Mesenchymal stem cell (in vitro differentiated cells and primary cell): ENCODE measurements at regions not wholly inside any gene's neighbourhood (a gene's known extent, or its start where the extent isn't known, plus 50 kb on each side); places are given as distances from the start of the nearest gene placed in this dataset.

ENCODE experiments used
- DNase-seq: peaks from one replicate; pipeline ENCODE4 v3.0.0-alpha.2; 2013
- H2AFZ ChIP-seq: one replicate; pipeline ENCODE4 v1.6.1; 2013; ENCODE audit warnings: low read depth, mild to moderate bottlenecking, control low read depth, inconsistent platforms, low read length, moderate library complexity
- H2AK5ac ChIP-seq: 2 replicates; pipeline ENCODE4 v1.6.1; 2013; ENCODE audit warnings: low read length, moderate library complexity, mild to moderate bottlenecking, inconsistent platforms; ENCODE audit not compliant: severe bottlenecking
- H2BK120ac ChIP-seq: one replicate; pipeline ENCODE4 v1.6.1; 2013; ENCODE audit warnings: low read depth, mild to moderate bottlenecking, inconsistent platforms, low read length, moderate library complexity
- H2BK12ac ChIP-seq, 2 experiments: one replicate each; pipeline ENCODE4 v1.6.1; 2013; ENCODE audit warnings: inconsistent platforms in 2 of 2, low read length in 2 of 2, mild to moderate bottlenecking in 2 of 2, moderate library complexity in 2 of 2, control low read depth in 1 of 2
- H2BK15ac ChIP-seq: one replicate; pipeline ENCODE4 v1.6.1; 2013; ENCODE audit warnings: mild to moderate bottlenecking, low read depth, inconsistent platforms; ENCODE audit not compliant: poor library complexity, severe bottlenecking
- H2BK5ac ChIP-seq: 2 replicates; pipeline ENCODE4 v1.6.1; 2013; ENCODE audit warnings: low read depth, mild to moderate bottlenecking, low read length, control low read depth, inconsistent platforms; ENCODE audit not compliant: poor library complexity, severe bottlenecking
- H3K14ac ChIP-seq, 2 experiments: one replicate each; pipeline ENCODE4 v1.6.1; 2013; ENCODE audit warnings: inconsistent platforms in 2 of 2, low read length in 2 of 2, control low read depth in 1 of 2, mild to moderate bottlenecking in 1 of 2, moderate library complexity in 1 of 2
- H3K18ac ChIP-seq, 2 experiments: one replicate each; pipeline ENCODE4 v1.6.1; 2013; ENCODE audit warnings: inconsistent platforms in 2 of 2, low read length in 2 of 2, control low read depth in 1 of 2, low read depth in 1 of 2, mild to moderate bottlenecking in 1 of 2
- H3K23ac ChIP-seq, 2 experiments: one replicate each; pipeline ENCODE4 v1.6.1; 2013; ENCODE audit warnings: inconsistent platforms in 2 of 2, low read length in 2 of 2, mild to moderate bottlenecking in 2 of 2, moderate library complexity in 2 of 2, control low read depth in 1 of 2
- H3K27ac ChIP-seq: 2 replicates; pipeline ENCODE4 v1.5.1; 2013; ENCODE audit warnings: mild to moderate bottlenecking, moderate library complexity, low read length, control low read depth, inconsistent platforms; ENCODE audit not compliant: poor library complexity, severe bottlenecking
- H3K27me3 ChIP-seq, 2 experiments: 2 replicates each; pipeline versions ENCODE4 v1.6.1 to v1.7.0; 2013; ENCODE audit warnings: low read length in 2 of 2, mild to moderate bottlenecking in 2 of 2, moderate library complexity in 2 of 2, control low read depth in 1 of 2, inconsistent platforms in 1 of 2; ENCODE audit not compliant: control insufficient read depth in 1 of 2, insufficient read depth in 1 of 2
- H3K36me3 ChIP-seq, 2 experiments: 2 replicates each; pipeline versions ENCODE4 v1.6.1 to v1.7.0; 2013; ENCODE audit warnings: low read length in 2 of 2, control low read depth in 1 of 2, inconsistent platforms in 1 of 2, low read depth in 1 of 2, mild to moderate bottlenecking in 1 of 2; ENCODE audit not compliant: insufficient read depth in 2 of 2, control insufficient read depth in 1 of 2
- H3K4ac ChIP-seq, 2 experiments: one replicate each; pipeline ENCODE4 v1.6.1; 2013; ENCODE audit warnings: inconsistent platforms in 2 of 2, low read length in 2 of 2, mild to moderate bottlenecking in 2 of 2, moderate library complexity in 2 of 2, control low read depth in 1 of 2, low read depth in 1 of 2
- H3K4me1 ChIP-seq: 2 replicates; pipeline ENCODE4 v1.6.1; 2013; ENCODE audit warnings: low read depth, low read length, control low read depth; ENCODE audit not compliant: control insufficient read depth, insufficient read depth
- H3K4me2 ChIP-seq: 2 replicates; pipeline ENCODE4 v1.6.1; 2013; ENCODE audit warnings: low read length, mild to moderate bottlenecking, inconsistent platforms; ENCODE audit not compliant: poor library complexity, severe bottlenecking
- H3K4me3 ChIP-seq, 2 experiments: 2 replicates each; pipeline versions ENCODE4 v1.5.1 to v1.7.0; 2013; ENCODE audit warnings: low read length in 2 of 2, mild to moderate bottlenecking in 2 of 2, control low read depth in 1 of 2, low read depth in 1 of 2; ENCODE audit not compliant: insufficient read depth in 1 of 2
- H3K79me1 ChIP-seq: replicated peaks from 2 replicates; pipeline ENCODE4 v1.6.1; 2013; ENCODE audit warnings: mild to moderate bottlenecking, control low read depth, low read length, inconsistent platforms; ENCODE audit not compliant: poor library complexity, severe bottlenecking
- H3K9ac ChIP-seq: 2 replicates; pipeline ENCODE4 v1.7.0; 2013; ENCODE audit warnings: mild to moderate bottlenecking, low read length, moderate library complexity
- H3K9me3 ChIP-seq: 2 replicates; pipeline ENCODE4 v1.7.0; 2013; ENCODE audit warnings: mild to moderate bottlenecking, low read length; ENCODE audit not compliant: control insufficient read depth
- H4K8ac ChIP-seq: one replicate; pipeline ENCODE4 v1.6.1; 2013; ENCODE audit warnings: inconsistent platforms, mild to moderate bottlenecking, low read length, moderate library complexity
- H4K91ac ChIP-seq: one replicate; pipeline ENCODE4 v1.6.1; 2013; ENCODE audit warnings: mild to moderate bottlenecking, low read length, inconsistent platforms
- WGBS: methylation state at CpG from one replicate; pipeline ENCODE4 v1.1.7; 2013; ENCODE audit warnings: mixed read lengths; 5-methylcytosine and 5-hydroxymethylcytosine counted together

DNA sequence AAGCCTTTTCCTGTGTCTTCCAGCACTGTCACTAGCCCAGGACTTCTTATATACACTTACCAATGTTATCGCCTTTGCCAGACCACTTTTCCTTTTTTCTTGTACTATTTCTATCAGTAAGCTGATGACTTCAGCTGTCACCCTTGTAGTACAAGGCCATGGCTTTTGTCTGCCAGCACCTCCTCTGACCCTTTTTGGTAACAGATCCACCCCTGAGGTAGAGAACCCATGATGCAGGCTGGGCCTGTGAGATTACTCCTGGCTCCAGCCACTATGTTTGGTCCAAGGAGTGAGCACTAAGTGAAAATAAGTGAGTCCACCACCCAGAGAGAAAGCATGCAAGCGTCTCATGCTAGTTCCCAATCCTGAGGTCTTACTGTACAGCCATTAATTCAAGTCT is 406.7 kb downstream of the MLLT3 start:
- no peak overlapping the region for H3K4ac ChIP-seq

DNA sequence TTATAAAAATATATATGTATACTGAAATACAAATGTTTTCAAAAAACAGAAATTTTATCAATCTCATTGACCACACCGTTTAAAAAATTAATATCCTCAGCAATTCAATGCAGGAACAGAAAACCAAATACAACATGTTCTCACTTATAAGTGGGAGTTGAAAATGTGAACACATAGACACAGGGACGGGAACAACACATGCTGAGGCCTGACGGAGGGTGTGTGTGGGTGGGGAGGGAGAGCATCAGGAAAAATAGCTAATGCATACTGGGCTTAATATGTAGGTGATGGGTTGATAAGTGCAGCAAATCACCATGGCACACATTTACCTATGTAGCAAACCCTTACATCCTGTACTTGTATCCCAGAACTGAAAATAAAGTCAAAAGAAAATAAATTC is 409.5 kb downstream of the MLLT3 start:
- Histone ChIP-seq H3K18ac (no peak overlapping the region), H2BK120ac (no peak overlapping the region), H3K9ac (no peak overlapping the region), H3K36me3 (no peaks in the 10 kb centered on the region), H3K27me3 (no peaks in the 10 kb centered on the region), H3K4me2 (no peak overlapping the region), H3K9me3 (no peaks in the 10 kb centered on the region), H4K8ac (no peak overlapping the region), H3K23ac (no peak overlapping the region), H3K14ac (no peak overlapping the region), H2BK12ac (no peak overlapping the region), H4K91ac (no peak overlapping the region), H3K4me1 (no peaks in the 10 kb centered on the region), H3K4ac (no peak overlapping the region), H3K4me3 (no peak overlapping the region), H2AK5ac (no peak overlapping the region), H2BK5ac (no peak overlapping the region), H2AFZ (no peak overlapping the region), H3K79me1 (no peaks in the 10 kb centered on the region), H2BK15ac (no peak overlapping the region), H3K27ac (no peak overlapping the region)
- WGBS, result 89% methylated on average over 2 of the region's 3 CpGs
- no peak for DNase-seq

More for the DNA sequence above, 406.7 kb downstream of the MLLT3 start:
- no peak overlapping the region for H4K8ac ChIP-seq
- H3K4me3 ChIP-seq, result no peak overlapping the region
- no peak overlapping the region for H4K91ac ChIP-seq
- H2AFZ ChIP-seq, result no peak overlapping the region
- no peak overlapping the region for H3K18ac ChIP-seq
- no peak overlapping the region for H3K27ac ChIP-seq
- no peak overlapping the region for H2BK15ac ChIP-seq
- H2BK120ac ChIP-seq, result no peak overlapping the region
- no peaks in the 10 kb centered on the region for H3K27me3 ChIP-seq
- no peaks in the 10 kb centered on the region for H3K36me3 ChIP-seq
- H2AK5ac ChIP-seq, result no peak overlapping the region
- no peaks in the 10 kb centered on the region for H3K79me1 ChIP-seq
- H2BK12ac ChIP-seq, result no peak overlapping the region
- H3K9me3 ChIP-seq, result no peaks in the 10 kb centered on the region
- WGBS, result 95% methylated on average over 2 of the region's 2 CpGs
- no peak for DNase-seq
- no peak overlapping the region for H3K4me2 ChIP-seq
- no peak overlapping the region for H3K9ac ChIP-seq
- no peak overlapping the region for H2BK5ac ChIP-seq
- no peaks in the 10 kb centered on the region for H3K4me1 ChIP-seq
- no peak overlapping the region for H3K23ac ChIP-seq
- peak overlapping the region in 1 of 2 experiments; percentile 27 for H3K14ac ChIP-seq

DNA sequence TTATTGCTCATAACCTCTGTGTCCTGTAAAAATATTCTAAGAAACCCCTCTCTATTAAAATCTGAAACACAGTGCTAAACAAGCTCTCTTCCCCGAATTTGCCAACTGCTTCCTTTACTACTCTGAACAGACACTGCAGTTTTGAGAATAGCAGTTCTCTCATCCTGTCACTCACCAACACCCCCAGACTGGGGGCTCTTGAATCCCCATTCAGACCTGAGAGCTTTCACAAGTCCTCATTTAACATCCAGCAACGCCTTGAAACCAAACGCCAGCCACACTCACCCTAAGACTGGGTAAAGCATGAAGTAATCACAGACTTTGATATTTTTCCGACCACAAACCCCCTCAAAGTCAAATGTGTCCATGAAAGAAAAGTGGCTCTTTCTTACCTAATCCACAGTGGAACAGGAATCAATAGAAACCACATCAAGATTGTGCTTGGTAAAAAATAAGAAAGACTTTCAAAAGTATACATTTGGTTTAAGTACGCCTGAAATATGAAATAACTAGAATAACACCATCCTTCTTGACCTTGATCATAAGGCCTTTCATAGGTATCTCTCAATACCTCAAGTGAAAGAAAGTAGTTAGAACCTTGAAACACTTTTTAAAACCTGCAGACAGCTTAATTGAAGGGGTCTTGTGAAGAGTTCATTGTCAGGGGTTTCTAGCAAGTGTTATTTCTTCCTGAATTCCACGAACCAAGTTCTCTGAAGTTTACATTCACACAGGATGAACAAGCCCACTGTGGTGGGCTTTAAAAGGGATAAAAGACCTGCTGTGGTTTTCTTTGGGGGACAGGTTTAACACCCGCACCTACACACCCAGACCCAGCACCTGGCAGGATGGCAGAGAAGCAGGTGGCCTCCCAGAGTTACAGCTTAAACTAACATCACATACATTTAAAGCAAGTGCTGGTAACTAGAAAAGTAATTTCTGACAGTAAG is 412.6 kb downstream of the MLLT3 start:
- Histone ChIP-seq H2BK120ac (no peak overlapping the region), H2BK12ac (no peak overlapping the region), H3K4ac (no peak overlapping the region), H4K8ac (no peak overlapping the region), H3K36me3 (no peaks in the 10 kb centered on the region), H3K27ac (no peak overlapping the region), H3K23ac (no peak overlapping the region), H2AK5ac (no peak overlapping the region), H2BK15ac (no peak overlapping the region), H3K4me1 (no peaks in the 10 kb centered on the region), H3K14ac (no peak overlapping the region), H3K4me2 (no peak overlapping the region), H3K79me1 (no peaks in the 10 kb centered on the region), H4K91ac (no peak overlapping the region), H2BK5ac (no peak overlapping the region), H3K4me3 (no peak overlapping the region), H3K9ac (no peak overlapping the region), H3K9me3 (no peaks in the 10 kb centered on the region), H3K27me3 (no peaks in the 10 kb centered on the region), H2AFZ (no peak overlapping the region), H3K18ac (no peak overlapping the region)
- DNase-seq, result no peak
- WGBS, result 71% methylated on average over 5 of the region's 7 CpGs

DNA sequence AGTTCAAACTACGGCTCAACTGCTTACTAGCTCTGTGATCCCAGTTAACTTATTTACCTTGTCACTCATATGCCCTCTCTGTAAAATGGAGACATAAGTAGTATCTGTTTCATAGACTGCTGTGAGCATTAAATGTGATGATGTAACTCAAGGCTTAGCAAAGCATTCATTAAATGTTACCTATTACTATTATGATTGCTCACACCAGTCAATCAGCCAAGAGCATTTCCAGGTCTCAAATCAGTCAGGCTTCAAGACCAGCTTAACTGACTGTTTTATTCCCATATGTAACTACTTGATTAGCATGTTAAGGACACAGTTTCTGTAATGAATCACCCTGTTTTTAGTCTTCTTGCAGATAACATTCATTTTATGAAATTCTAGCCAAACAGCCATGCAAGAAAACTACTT is 413.3 kb downstream of the MLLT3 start:
- Histone ChIP-seq H3K18ac (no peak overlapping the region), H3K4me2 (no peak overlapping the region), H3K23ac (no peak overlapping the region), H4K8ac (no peak overlapping the region), H4K91ac (no peak overlapping the region), H3K27me3 (no peaks in the 10 kb centered on the region), H2BK5ac (no peak overlapping the region), H3K4me3 (no peak overlapping the region), H2AFZ (no peak overlapping the region), H2BK12ac (no peak overlapping the region), H3K4me1 (no peaks in the 10 kb centered on the region), H2BK120ac (no peak overlapping the region), H3K27ac (no peak overlapping the region), H3K14ac (no peak overlapping the region), H3K9ac (no peak overlapping the region), H3K4ac (no peak overlapping the region), H2BK15ac (no peak overlapping the region), H2AK5ac (no peak overlapping the region), H3K9me3 (no peaks in the 10 kb centered on the region), H3K36me3 (no peaks in the 10 kb centered on the region), H3K79me1 (no peaks in the 10 kb centered on the region)
- WGBS, result no CpG with 5 or more reads among the region's 1 CpG
- no peak for DNase-seq
